ENCODE measurements at regions not wholly inside any gene's neighbourhood (a gene's known extent, or its start where the extent isn't known, plus 50 kb on each side); places are given as distances from the start of the nearest gene placed in this dataset.

GRCh38 chr18:46378126-46378863 lies 274.1 kb downstream of the HAUS1 start:
- DNase-seq (ENCODE audit: low read depth in 2 of 2): no peak

GRCh38 chr18:46378864-46379207 lies 274.7 kb downstream of the HAUS1 start:
- DNase-seq (ENCODE audit: low read depth in 2 of 2): no peak

- no peak for DNase-seq (ENCODE audit: low read depth in 2 of 2)
Measured at GRCh38 chr18:46379323-46379950, 275.3 kb downstream of the HAUS1 start.

GRCh38 chr18:46385124-46385523 lies 271.9 kb downstream of the LOXHD1 start:
- DNase-seq (ENCODE audit: low read depth in 2 of 2): no peak

GRCh38 chr18:46386788-46387187 lies 270.2 kb downstream of the LOXHD1 start:
- DNase-seq (ENCODE audit: low read depth in 2 of 2): no peak

- no peak for DNase-seq (ENCODE audit: low read depth in 2 of 2)
Measured at GRCh38 chr18:46387441-46388131, 269.4 kb downstream of the LOXHD1 start.

- DNase-seq (ENCODE audit: low read depth in 2 of 2): no peak
Measured at GRCh38 chr18:46388286-46388685, 268.7 kb downstream of the LOXHD1 start.

GRCh38 chr18:46392576-46392975 lies 264.4 kb downstream of the LOXHD1 start:
- no peak for DNase-seq (ENCODE audit: low read depth in 2 of 2)

- no peak for DNase-seq (ENCODE audit: low read depth in 2 of 2)
Measured at GRCh38 chr18:46393230-46393629, 263.8 kb downstream of the LOXHD1 start.

GRCh38 chr18:46393961-46394360 lies 263.1 kb downstream of the LOXHD1 start:
- no peak for DNase-seq (ENCODE audit: low read depth in 2 of 2)

- no peak for DNase-seq (ENCODE audit: low read depth in 2 of 2)
Measured at GRCh38 chr18:46395795-46396194, 261.2 kb downstream of the LOXHD1 start.

- no peak for DNase-seq (ENCODE audit: low read depth in 2 of 2)
Measured at GRCh38 chr18:46397174-46397573, 259.8 kb downstream of the LOXHD1 start.

- no peak for DNase-seq (ENCODE audit: low read depth in 2 of 2)
Measured at GRCh38 chr18:46398005-46398404, 259.0 kb downstream of the LOXHD1 start.

GRCh38 chr18:46398625-46399024 lies 258.4 kb downstream of the LOXHD1 start:
- DNase-seq (ENCODE audit: low read depth in 2 of 2): no peak

GRCh38 chr18:46399303-46399702 lies 257.7 kb downstream of the LOXHD1 start:
- no peak for DNase-seq (ENCODE audit: low read depth in 2 of 2)

- DNase-seq (ENCODE audit: low read depth in 2 of 2): no peak
Measured at GRCh38 chr18:46400449-46400848, 256.6 kb downstream of the LOXHD1 start.

GRCh38 chr18:46401486-46402070 lies 255.4 kb downstream of the LOXHD1 start:
- DNase-seq (ENCODE audit: low read depth in 2 of 2): no peak

GRCh38 chr18:46402396-46402795 lies 254.6 kb downstream of the LOXHD1 start:
- no peak for DNase-seq (ENCODE audit: low read depth in 2 of 2)

GRCh38 chr18:46402945-46403344 lies 254.1 kb downstream of the LOXHD1 start:
- DNase-seq (ENCODE audit: low read depth in 2 of 2): no peak

GRCh38 chr18:46405832-46406538 lies 251.0 kb downstream of the LOXHD1 start:
- no peak for DNase-seq (ENCODE audit: low read depth in 2 of 2)

GRCh38 chr18:46406539-46406932 lies 250.5 kb downstream of the LOXHD1 start:
- no peak for DNase-seq (ENCODE audit: low read depth in 2 of 2)
